DND-41 (cell line): ENCODE measurements at regions not wholly inside any gene's neighbourhood (a gene's known extent, or its start where the extent isn't known, plus 50 kb on each side); places are given as distances from the start of the nearest gene placed in this dataset.

Source experiments
- ATAC-seq: fragments of 200-7000 bp; cut with Tn5 transposase; 3 replicates; pipeline ENCODE4 v1.9.1; 2021; ENCODE audit warnings: low read depth; ENCODE audit not compliant: insufficient read depth
- DNase-seq: peaks from one replicate; pipeline ENCODE4 v3.0.0-alpha.2; 2020
- H2AFZ ChIP-seq: 2 replicates; pipeline ENCODE4 v1.6.0; 2012; ENCODE audit warnings: low read depth, low read length
- H3K27ac ChIP-seq: 2 replicates; pipeline ENCODE4 v1.5.1; 2012; ENCODE audit warnings: low read length, inconsistent platforms
- H3K27me3 ChIP-seq: fragments of 200-600 bp; sonication (generic); 2 replicates; pipeline ENCODE4 v1.6.0; 2012; ENCODE audit warnings: low read length, mild to moderate bottlenecking, inconsistent platforms; ENCODE audit not compliant: insufficient read depth, poor library complexity
- H3K36me3 ChIP-seq: 2 replicates; pipeline ENCODE4 v1.5.1; 2012; ENCODE audit warnings: low read length, inconsistent platforms; ENCODE audit not compliant: insufficient read depth
- H3K4me1 ChIP-seq: 2 replicates; pipeline ENCODE4 v1.5.1; 2012; ENCODE audit warnings: mild to moderate bottlenecking, low read length; ENCODE audit not compliant: insufficient read depth
- H3K4me2 ChIP-seq: 2 replicates; pipeline ENCODE4 v1.6.0; 2012; ENCODE audit warnings: mild to moderate bottlenecking, moderate library complexity, low read length, inconsistent platforms; ENCODE audit not compliant: insufficient read depth
- H3K4me3 ChIP-seq, 2 experiments: fragments of 200-600 bp in 1 of 2; shearing (Covaris generic) in 1 of 2; 2 replicates each; pipeline ENCODE4 v1.5.1; 2012 to 2016; ENCODE audit warnings: inconsistent platforms in 2 of 2, low read length in 2 of 2, mild to moderate bottlenecking in 2 of 2, low read depth in 1 of 2, moderate library complexity in 1 of 2
- H3K79me2 ChIP-seq: 2 replicates; pipeline ENCODE4 v1.6.0; 2012; ENCODE audit warnings: low read length, inconsistent platforms; ENCODE audit not compliant: insufficient read depth
- H3K9ac ChIP-seq: 2 replicates; pipeline ENCODE4 v1.6.0; 2012; ENCODE audit warnings: low read depth, mild to moderate bottlenecking, inconsistent platforms, low read length, moderate library complexity
- H3K9me3 ChIP-seq: 2 replicates; pipeline ENCODE4 v1.5.1; 2012; ENCODE audit warnings: low read length, moderate library complexity, mild to moderate bottlenecking, inconsistent platforms; ENCODE audit not compliant: insufficient read depth, severe bottlenecking
- H4K20me1 ChIP-seq: 2 replicates; pipeline ENCODE4 v1.6.0; 2012; ENCODE audit warnings: low read length; ENCODE audit not compliant: insufficient read depth
- EZH2 ChIP-seq: IDR thresholded peaks from 3 replicates; pipeline ENCODE4 v1.6.1; 2012; ENCODE audit warnings: borderline replicate concordance, low read depth, mild to moderate bottlenecking, moderate library complexity, low read length, inconsistent platforms; ENCODE audit not compliant: severe bottlenecking
- TF ChIP-seq, protein P1 (sequence below): IDR thresholded peaks from 2 replicates; pipeline ENCODE4 v1.5.1; 2012; ENCODE audit warnings: borderline replicate concordance, low read length, moderate library complexity, mild to moderate bottlenecking; ENCODE audit not compliant: poor library complexity, severe bottlenecking; ENCODE audit errors: extremely low read depth

DNA sequence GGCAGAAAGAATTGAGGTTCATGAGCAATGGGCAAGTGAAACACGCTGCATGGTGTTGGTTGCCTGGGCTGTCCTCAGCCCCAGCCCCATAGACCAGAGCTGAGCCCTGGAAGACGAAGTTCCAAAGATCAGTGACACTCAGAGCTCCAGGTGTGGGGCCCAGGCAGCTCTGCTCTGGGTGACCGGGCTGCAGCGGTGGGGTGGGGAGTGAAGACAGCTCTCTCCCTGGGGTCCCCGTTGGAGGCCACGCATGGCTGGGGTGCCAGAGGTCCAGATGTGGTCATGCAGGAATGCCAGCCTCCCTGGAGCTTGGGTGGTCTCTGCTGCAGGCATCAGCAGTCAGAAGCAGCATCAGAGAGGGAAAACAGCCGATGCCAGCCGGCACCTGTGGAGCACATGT lies 165.0 kb upstream of the ERCC6L2 start:
- H3K4me1 ChIP-seq = no peaks in the 10 kb centered on the region
- H3K9ac ChIP-seq = no peak overlapping the region
- no peak for TF ChIP-seq EZH2
- TF ChIP-seq, protein P1, sequence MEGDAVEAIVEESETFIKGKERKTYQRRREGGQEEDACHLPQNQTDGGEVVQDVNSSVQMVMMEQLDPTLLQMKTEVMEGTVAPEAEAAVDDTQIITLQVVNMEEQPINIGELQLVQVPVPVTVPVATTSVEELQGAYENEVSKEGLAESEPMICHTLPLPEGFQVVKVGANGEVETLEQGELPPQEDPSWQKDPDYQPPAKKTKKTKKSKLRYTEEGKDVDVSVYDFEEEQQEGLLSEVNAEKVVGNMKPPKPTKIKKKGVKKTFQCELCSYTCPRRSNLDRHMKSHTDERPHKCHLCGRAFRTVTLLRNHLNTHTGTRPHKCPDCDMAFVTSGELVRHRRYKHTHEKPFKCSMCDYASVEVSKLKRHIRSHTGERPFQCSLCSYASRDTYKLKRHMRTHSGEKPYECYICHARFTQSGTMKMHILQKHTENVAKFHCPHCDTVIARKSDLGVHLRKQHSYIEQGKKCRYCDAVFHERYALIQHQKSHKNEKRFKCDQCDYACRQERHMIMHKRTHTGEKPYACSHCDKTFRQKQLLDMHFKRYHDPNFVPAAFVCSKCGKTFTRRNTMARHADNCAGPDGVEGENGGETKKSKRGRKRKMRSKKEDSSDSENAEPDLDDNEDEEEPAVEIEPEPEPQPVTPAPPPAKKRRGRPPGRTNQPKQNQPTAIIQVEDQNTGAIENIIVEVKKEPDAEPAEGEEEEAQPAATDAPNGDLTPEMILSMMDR = no peak
- H2AFZ ChIP-seq = no peak overlapping the region
- DNase-seq = no peak
- H3K4me2 ChIP-seq = no peak overlapping the region
- H4K20me1 ChIP-seq = no peaks in the 10 kb centered on the region
- H3K9me3 ChIP-seq = peaks cover 4% of the 10 kb centered on the region
- H3K27ac ChIP-seq = no peak overlapping the region
- H3K36me3 ChIP-seq = no peaks in the 10 kb centered on the region
- no peak overlapping the region for H3K4me3 ChIP-seq
- H3K27me3 ChIP-seq = no peaks in the 10 kb centered on the region
- no peak for ATAC-seq
- no peaks in the 10 kb centered on the region for H3K79me2 ChIP-seq

GRCh38 chr9:95696701-95697100 lies 178.8 kb upstream of the ERCC6L2 start:
- Histone ChIP-seq H3K36me3 (no peaks in the 10 kb centered on the region), H3K27me3 (no peaks in the 10 kb centered on the region), H3K4me2 (no peak overlapping the region), H3K9me3 (no peaks in the 10 kb centered on the region), H4K20me1 (no peaks in the 10 kb centered on the region), H2AFZ (no peak overlapping the region), H3K9ac (no peak overlapping the region), H3K4me3 (no peak overlapping the region), H3K79me2 (no peaks in the 10 kb centered on the region), H3K27ac (no peak overlapping the region), H3K4me1 (no peaks in the 10 kb centered on the region)
- DNase-seq (no peak), ATAC-seq (no peak)
- TF ChIP-seq, protein P1 = no peak
- TF ChIP-seq EZH2 = no peak

- H3K4me2 ChIP-seq = no peak overlapping the region
- DNase-seq (no peak), ATAC-seq (no peak)
- H3K27ac ChIP-seq = no peak overlapping the region
- no peaks in the 10 kb centered on the region for H3K79me2 ChIP-seq
- no peaks in the 10 kb centered on the region for H3K9me3 ChIP-seq
- no peaks in the 10 kb centered on the region for H3K36me3 ChIP-seq
- no peaks in the 10 kb centered on the region for H3K27me3 ChIP-seq
- H2AFZ ChIP-seq = no peak overlapping the region
- H4K20me1 ChIP-seq = no peaks in the 10 kb centered on the region
- no peaks in the 10 kb centered on the region for H3K4me1 ChIP-seq
- H3K4me3 ChIP-seq = no peak overlapping the region
- TF ChIP-seq, protein P1 = no peak
- no peak for TF ChIP-seq EZH2
- H3K9ac ChIP-seq = no peak overlapping the region
Observed at GRCh38 chr9:95691435-95691834, 174.7 kb upstream of the PTCH1 start.

GRCh38 chr9:95689669-95690068 lies 172.9 kb upstream of the PTCH1 start:
- H3K9ac ChIP-seq = no peak overlapping the region
- H3K27ac ChIP-seq = no peak overlapping the region
- no peak overlapping the region for H3K4me2 ChIP-seq
- no peak for TF ChIP-seq EZH2
- TF ChIP-seq, protein P1 = no peak
- H3K27me3 ChIP-seq = no peaks in the 10 kb centered on the region
- H3K4me1 ChIP-seq = no peaks in the 10 kb centered on the region
- H4K20me1 ChIP-seq = no peaks in the 10 kb centered on the region
- no peak for DNase-seq
- no peak overlapping the region for H2AFZ ChIP-seq
- H3K79me2 ChIP-seq = no peaks in the 10 kb centered on the region
- no peak overlapping the region for H3K4me3 ChIP-seq
- H3K9me3 ChIP-seq = no peaks in the 10 kb centered on the region
- ATAC-seq = no peak
- no peaks in the 10 kb centered on the region for H3K36me3 ChIP-seq
